Skeletal muscle tissue (tissue), 3 donors: ENCODE measurements at regions not wholly inside any gene's neighbourhood (a gene's known extent, or its start where the extent isn't known, plus 50 kb on each side); places are given as distances from the start of the nearest gene placed in this dataset.

ENCODE experiments used
- H3K27ac ChIP-seq: one replicate; pipeline ENCODE4 v1.7.0; 2013; ENCODE audit warnings: mild to moderate bottlenecking, low read depth, low read length, inconsistent platforms
- H3K27me3 ChIP-seq, 3 donors: one replicate each; pipeline ENCODE4 v1.7.0; 2013; ENCODE audit warnings: low read length in 3 of 3; ENCODE audit not compliant: control insufficient read depth in 3 of 3, insufficient read depth in 3 of 3
- H3K36me3 ChIP-seq, 3 donors: one replicate each; pipeline ENCODE4 v1.7.0; 2013; ENCODE audit warnings: low read length in 3 of 3; ENCODE audit not compliant: control insufficient read depth in 3 of 3, insufficient read depth in 3 of 3
- H3K4me1 ChIP-seq, 3 donors: one replicate each; pipeline ENCODE4 v1.7.0; 2013; ENCODE audit warnings: low read length in 3 of 3, mild to moderate bottlenecking in 3 of 3; ENCODE audit not compliant: control insufficient read depth in 3 of 3, insufficient read depth in 3 of 3
- H3K4me3 ChIP-seq, 3 donors: one replicate each; pipeline ENCODE4 v1.7.0; 2013; ENCODE audit warnings: low read length in 3 of 3
- H3K9ac ChIP-seq, 3 donors: one replicate each; pipeline ENCODE4 v1.7.0; 2013; ENCODE audit warnings: low read length in 3 of 3, mild to moderate bottlenecking in 3 of 3, moderate library complexity in 2 of 3, low read depth in 1 of 3
- H3K9me3 ChIP-seq, 3 donors: one replicate each; pipeline ENCODE4 v1.7.0; 2013; ENCODE audit warnings: low read length in 3 of 3; ENCODE audit not compliant: control insufficient read depth in 3 of 3
- donor health status: Osteomylitis.

GRCh38 chr1:106676021-106676420 lies 380.5 kb upstream of the PRMT6 start:
- Histone ChIP-seq H3K4me3 (no peak overlapping the region), H3K27ac (no peak overlapping the region), H3K27me3 (no peaks in the 10 kb centered on the region), H3K36me3 (no peaks in the 10 kb centered on the region), H3K9me3 (no peaks in the 10 kb centered on the region), H3K4me1 (no peaks in the 10 kb centered on the region), H3K9ac (no peak overlapping the region)

GRCh38 chr1:106677181-106677580 lies 379.3 kb upstream of the PRMT6 start:
- Histone ChIP-seq H3K4me3 (no peak overlapping the region), H3K9ac (no peak overlapping the region), H3K27me3 (no peaks in the 10 kb centered on the region), H3K4me1 (no peaks in the 10 kb centered on the region), H3K9me3 (no peaks in the 10 kb centered on the region), H3K36me3 (no peaks in the 10 kb centered on the region), H3K27ac (no peak overlapping the region)

- H3K9me3 ChIP-seq = no peaks in the 10 kb centered on the region
- no peaks in the 10 kb centered on the region for H3K27me3 ChIP-seq
- no peak overlapping the region for H3K4me3 ChIP-seq
- no peaks in the 10 kb centered on the region for H3K4me1 ChIP-seq
- H3K9ac ChIP-seq = no peak overlapping the region
- no peaks in the 10 kb centered on the region for H3K36me3 ChIP-seq
- H3K27ac ChIP-seq = no peak overlapping the region
These were observed 378.8 kb upstream of the PRMT6 start for GRCh38 chr1:106677721-106678120.

DNA sequence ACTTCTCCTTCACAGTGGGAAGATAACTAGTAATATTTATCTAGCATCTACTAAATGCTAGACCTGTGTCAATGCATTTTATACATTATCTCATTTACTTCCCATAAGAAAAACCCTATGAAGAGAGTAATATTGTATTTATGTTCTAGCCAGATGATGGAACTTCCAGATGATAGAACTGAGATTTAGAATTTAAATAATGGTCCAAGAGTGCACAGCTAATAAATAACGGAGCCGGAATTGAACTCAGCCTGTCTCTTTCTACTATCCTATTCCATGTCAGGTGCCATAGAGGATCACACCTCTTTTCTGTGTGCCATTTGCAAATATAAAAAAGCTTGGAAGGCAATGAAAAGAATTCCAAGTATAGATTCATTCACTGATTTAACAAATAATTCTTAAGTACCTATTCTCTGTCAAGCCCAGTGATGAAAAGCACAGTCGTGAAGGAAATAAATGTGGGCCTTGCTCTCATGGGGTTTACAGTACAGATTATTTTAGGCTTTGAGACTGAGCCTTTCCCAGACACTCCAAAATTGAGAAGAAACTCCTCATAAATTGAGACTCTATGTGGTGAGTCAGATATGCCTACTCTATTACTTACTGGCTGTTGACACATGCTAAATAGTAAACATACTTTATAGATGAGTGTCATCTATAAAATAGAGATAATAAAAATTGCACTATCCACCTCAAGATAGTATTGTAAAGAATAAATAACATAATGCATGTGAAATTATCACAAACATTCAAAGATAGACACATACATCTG lies 378.0 kb upstream of the PRMT6 start:
- no peak overlapping the region for H3K4me3 ChIP-seq
- H3K9me3 ChIP-seq = no peaks in the 10 kb centered on the region
- no peak overlapping the region for H3K27ac ChIP-seq
- no peaks in the 10 kb centered on the region for H3K4me1 ChIP-seq
- H3K36me3 ChIP-seq = no peaks in the 10 kb centered on the region
- no peak overlapping the region for H3K9ac ChIP-seq
- no peaks in the 10 kb centered on the region for H3K27me3 ChIP-seq

DNA sequence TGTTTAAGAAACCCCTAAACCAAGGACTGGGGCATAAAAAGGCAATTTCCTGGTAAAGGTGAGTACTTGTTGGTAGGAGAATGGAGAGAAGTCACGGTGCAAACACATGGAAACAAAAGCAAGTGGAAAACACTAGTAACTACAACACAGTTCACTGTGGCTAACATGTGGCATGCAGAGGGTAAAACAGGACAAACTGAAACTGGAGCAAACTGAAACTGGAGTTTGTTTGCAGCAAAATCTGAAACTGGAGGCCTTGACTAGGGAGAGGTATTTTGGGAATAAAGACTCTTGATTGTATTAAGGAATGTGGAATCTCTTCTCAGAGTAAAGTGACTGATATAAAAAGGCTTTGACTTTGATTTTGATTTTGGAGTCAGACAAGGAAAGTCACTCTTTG lies 376.3 kb upstream of the PRMT6 start:
- Histone ChIP-seq H3K4me3 (no peak overlapping the region), H3K9ac (no peak overlapping the region), H3K36me3 (no peaks in the 10 kb centered on the region), H3K27ac (no peak overlapping the region), H3K4me1 (no peaks in the 10 kb centered on the region), H3K27me3 (no peaks in the 10 kb centered on the region), H3K9me3 (no peaks in the 10 kb centered on the region)

DNA sequence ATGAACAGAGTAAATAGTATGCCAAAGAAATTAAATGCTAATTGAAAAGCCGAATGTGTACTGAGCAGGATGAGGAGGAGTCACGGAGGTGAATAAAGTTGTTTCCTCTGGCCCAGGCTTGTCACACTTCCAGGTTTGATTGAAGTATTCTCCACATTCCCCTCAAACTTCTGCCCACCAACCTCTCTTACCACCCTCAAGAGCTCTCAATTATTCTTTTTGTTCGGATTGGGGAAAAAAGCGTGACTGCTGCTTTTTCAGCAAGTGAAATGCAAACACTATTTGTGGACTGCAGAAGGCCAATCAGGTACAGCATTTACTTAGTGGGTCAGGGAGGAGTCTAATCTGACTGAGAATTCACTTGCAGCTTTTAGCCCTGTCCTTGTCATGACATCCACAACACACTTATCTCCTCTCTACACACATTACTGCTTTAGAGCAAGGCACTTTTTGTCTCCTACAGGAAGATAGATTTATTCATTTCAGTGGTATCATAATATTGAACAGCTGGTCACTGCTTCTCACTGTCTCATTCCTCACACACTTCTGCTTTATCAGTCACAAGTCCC lies 375.6 kb upstream of the PRMT6 start:
- H3K4me1 ChIP-seq = no peaks in the 10 kb centered on the region
- no peaks in the 10 kb centered on the region for H3K27me3 ChIP-seq
- H3K4me3 ChIP-seq = no peak overlapping the region
- no peak overlapping the region for H3K27ac ChIP-seq
- H3K9ac ChIP-seq = no peak overlapping the region
- H3K36me3 ChIP-seq = no peaks in the 10 kb centered on the region
- no peaks in the 10 kb centered on the region for H3K9me3 ChIP-seq

DNA sequence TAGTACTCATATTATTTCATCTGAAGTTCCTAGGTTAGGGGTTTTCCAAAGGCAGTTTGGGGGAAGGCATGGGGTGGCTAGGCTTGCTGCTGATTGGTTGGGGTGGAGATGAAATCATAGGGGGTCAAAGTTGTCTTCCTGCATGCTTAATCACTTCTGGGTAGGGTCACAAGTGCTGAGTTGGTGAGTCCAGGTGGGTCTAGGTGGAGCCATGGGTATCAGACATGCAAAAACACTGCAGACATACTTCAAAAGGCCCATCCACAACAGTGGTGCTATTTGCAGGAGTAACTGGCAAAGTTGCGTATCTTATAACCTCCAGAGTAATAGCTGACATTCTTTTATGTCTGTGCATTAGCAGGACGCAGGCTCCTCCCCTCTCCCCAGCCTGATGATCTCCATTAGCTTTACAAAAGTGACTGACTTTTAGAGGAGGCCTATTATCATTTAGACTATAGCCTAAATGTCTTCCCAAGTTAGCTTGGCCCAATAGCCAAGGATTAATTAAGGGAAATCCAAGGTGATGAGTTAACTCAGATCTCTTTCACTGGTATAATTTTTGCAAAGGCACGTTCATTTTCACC lies 374.4 kb upstream of the PRMT6 start:
- Histone ChIP-seq H3K27ac (no peak overlapping the region), H3K4me3 (no peak overlapping the region), H3K9me3 (no peaks in the 10 kb centered on the region), H3K36me3 (no peaks in the 10 kb centered on the region), H3K4me1 (no peaks in the 10 kb centered on the region), H3K9ac (no peak overlapping the region), H3K27me3 (no peaks in the 10 kb centered on the region)

GRCh38 chr1:106688446-106688845 lies 368.0 kb upstream of the PRMT6 start:
- no peaks in the 10 kb centered on the region for H3K36me3 ChIP-seq

DNA sequence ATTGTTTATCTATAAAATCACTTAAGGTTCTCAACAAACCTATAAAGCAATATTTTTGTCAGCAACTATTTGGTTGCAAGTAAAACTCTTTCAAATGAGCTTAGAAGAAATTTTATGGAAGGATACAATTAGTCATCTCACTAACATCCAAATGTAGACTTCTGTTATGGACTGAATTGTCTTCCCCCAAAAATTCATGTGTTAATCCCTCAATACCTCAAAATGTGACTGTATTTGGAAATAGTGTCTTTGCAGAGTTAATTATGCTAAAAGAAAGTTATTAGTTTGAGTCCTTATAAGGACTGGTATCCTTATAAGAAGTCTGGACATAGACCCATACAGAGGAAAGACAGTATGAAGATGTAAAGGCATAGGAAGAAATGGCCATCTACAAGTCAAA lies 357.8 kb upstream of the PRMT6 start:
- no peak overlapping the region for H3K27ac ChIP-seq
- no peak overlapping the region for H3K9ac ChIP-seq
- H3K36me3 ChIP-seq = no peaks in the 10 kb centered on the region
- H3K9me3 ChIP-seq = no peaks in the 10 kb centered on the region
- no peaks in the 10 kb centered on the region for H3K4me1 ChIP-seq
- H3K27me3 ChIP-seq = no peaks in the 10 kb centered on the region
- H3K4me3 ChIP-seq = no peak overlapping the region

More at GRCh38 chr1:106688446-106688845, 368.0 kb upstream of the PRMT6 start:
- H3K4me1 ChIP-seq = no peaks in the 10 kb centered on the region
- no peak overlapping the region for H3K4me3 ChIP-seq
- H3K9me3 ChIP-seq = no peaks in the 10 kb centered on the region
- no peaks in the 10 kb centered on the region for H3K27me3 ChIP-seq
- H3K9ac ChIP-seq = no peak overlapping the region
- H3K27ac ChIP-seq = no peak overlapping the region

DNA sequence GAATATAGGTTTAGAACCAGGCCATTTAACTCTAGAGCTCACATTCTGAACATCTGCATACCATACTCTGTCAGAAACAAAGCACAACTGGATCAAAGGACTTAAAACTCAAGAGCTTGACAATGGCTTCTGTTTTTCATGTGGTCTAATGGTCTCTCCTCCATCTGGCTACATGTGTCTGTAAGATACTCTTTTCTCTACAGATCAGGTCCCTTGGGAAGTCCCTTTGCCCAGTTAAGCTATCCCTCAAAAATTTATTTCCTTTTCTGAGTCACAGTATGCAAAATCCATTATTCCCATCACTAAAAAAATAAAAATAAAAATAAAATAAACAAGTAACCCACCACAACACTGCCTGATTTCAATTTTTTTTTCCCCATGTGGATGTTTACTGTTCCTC lies 357.0 kb upstream of the PRMT6 start:
- Histone ChIP-seq H3K4me1 (no peaks in the 10 kb centered on the region), H3K9ac (no peak overlapping the region), H3K9me3 (no peaks in the 10 kb centered on the region), H3K27me3 (no peaks in the 10 kb centered on the region), H3K36me3 (no peaks in the 10 kb centered on the region), H3K4me3 (no peak overlapping the region), H3K27ac (no peak overlapping the region)
